Dedifferentiated amniotic fluid mesenchymal stem cell (primary cell): ENCODE measurements at regions not wholly inside any gene's neighbourhood (a gene's known extent, or its start where the extent isn't known, plus 50 kb on each side); places are given as distances from the start of the nearest gene placed in this dataset.
A peak's percentile ranks its signal among the peaks of the same experiment; 100 is the strongest.

Source experiments
- DNase-seq: peaks from one replicate; pipeline ENCODE4 v3.0.0-alpha.2; 2016; ENCODE audit errors: extremely low spot score

- no peak for DNase-seq
Measured at GRCh38 chr17:77307479-77308198, 166.9 kb downstream of the SEC14L1 start.

DNA sequence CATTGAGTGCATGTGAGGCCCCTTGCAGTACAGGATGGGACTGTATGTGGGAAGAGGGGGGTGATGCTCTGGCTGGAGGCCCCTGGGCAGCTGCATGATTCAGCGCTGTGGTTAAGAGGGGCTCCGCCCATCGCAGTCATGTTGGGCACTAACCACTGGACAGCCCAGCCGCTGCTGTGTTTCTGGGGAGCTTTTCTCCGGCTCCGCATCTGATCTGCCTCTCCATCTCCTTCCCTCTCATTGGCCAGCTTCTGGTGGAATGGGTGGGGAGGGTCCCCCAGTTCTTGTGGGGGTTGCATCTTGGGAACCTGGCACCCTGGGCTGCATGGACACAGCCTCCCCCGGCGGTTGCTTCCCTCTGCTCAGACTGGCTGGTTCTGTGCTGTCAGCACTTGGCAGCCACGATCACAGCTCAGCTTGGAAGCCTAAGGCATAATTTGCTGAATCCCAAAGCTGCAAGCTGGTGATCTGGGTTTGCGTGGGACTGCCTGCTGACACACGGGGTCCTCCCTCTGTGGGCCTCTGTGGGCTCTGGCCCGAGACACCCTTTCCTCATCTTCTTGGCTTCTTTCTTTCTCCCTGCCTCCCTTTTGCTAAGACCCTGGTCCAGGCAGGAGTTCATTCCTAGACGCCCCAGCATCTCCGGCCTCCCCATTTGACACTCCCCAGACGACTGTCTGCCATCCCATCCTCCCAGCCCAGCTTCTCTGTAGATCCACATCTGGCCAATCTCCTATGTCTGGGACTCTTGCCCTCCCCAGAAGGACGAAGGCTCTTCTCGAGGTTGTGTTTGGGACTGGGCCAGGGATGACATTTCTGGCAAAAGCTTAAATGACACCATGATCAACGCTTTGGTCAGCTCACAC is 168.3 kb downstream of the SEC14L1 start:
- DNase-seq, result peak; percentile 82

DNA sequence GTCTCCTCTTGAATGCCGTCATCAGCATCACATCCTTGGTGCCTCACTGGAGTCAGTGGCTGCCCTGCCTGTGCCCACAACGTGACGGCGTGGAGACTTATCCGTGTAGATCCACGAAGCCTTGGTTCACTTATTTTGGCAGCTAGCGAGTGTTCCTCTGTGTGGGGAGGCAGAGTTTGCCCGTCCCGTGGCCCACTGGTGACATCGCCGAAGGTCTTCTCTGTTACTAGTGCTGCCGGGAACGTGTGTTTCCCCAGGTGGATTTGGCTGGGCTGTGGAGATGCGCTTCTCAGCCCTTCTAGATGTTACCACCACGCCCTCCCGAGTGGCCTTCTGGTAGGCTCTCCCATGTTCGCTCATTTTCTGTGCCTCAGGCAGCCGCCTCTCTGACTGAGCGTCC is 169.6 kb downstream of the SEC14L1 start:
- no peak for DNase-seq

DNA sequence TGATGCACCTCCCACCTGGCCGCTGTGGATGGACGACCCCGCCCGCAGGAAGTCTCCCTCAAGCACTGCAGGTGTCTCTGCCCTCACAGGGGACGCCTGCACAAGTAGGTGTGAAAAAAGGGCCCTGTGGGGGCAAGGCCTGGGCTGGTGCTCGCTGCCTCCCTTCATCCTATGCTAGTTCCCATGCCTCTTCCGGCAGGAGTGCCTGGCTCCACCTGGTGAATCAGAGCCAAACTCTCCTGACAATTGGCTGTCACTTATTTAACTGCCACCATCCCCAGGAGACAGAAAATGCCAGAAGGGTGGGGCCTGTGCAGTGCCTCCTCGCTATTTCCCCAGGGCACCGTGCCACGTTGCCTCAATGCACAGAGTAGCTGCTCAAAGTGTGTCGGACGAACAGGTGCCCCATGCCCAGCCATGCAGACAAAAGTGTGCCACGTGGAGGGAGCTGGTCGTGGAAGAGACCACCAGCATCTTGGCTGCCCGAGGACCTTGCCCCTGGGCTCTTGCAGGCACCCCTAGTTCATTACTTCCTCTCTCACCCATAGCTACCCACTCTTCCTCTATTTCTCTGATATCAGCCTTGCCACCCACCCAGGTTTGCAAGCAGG is 170.7 kb downstream of the SEC14L1 start:
- DNase-seq, result no peak

DNA sequence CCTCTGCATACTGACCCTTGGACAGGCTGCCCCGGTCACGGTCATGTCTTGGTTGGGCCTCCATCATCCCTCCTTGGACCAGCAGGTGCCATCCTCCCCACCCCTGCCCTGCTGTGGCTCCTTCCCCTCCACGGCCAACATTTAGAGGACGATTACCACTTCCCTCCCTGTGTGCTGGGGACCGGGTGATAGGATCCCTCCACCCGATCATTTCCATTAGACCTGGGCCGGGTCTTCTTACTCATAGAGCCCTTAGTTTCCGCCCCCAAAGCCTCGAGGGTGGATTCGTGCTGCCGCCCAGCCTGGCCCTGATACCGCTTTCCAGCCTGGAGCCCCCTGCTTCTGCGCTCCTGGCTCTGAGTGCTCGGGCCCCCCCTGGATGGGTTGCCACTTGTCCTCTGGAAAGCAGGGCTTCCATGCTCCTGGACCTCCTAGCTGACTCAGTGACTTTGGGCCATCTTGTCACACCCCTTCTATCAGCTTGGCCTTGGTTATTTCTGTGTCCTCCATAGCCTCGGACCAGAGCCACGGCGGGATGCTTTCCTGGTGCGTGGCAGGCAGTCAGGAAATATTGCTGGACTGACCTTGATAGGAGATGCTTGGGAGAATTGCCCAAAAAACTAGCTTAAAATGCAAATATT is 171.4 kb downstream of the SEC14L1 start:
- DNase-seq, result no peak

DNA sequence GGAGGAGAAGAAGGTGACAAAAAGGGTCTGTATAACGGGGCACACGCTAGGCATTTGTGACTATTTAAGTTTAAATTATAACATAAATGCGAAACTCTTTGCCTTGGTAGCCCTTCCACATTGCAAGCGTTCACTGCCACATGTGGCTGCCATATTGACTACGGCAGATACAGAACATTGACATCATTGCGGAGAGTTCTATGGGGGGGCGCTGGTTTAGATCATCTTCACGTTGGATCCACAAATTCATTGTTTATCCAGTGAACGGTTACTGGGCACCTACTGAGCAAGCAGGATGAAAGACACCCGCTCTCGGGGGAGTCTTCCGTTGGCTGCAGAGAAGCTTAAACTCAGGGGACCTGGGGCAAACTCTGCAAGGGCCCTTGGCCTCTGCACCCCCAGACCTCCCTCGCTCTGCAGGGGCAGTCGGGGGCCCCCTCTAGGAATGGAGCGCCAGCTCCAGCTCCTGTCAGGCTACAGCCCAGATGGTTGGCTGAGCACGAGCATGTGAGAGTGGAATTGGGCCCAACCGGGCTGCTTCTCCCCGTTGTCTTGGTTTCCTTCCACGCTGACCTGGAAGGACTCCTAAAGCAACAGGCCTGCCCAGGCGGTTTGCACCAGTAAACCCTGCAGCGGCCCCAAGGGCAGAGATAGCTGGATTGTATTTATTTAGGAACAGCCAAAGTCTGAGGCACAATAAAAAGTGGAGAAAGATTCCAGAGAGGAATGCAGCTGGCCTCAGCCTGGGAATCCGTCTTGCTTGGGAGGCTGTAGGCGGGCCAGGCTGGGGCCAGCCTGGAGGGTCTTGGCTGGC is 172.2 kb downstream of the SEC14L1 start:
- DNase-seq, result peak; percentile 87

GRCh38 chr17:77313831-77314230 is 173.1 kb downstream of the SEC14L1 start:
- DNase-seq, result no peak

DNA sequence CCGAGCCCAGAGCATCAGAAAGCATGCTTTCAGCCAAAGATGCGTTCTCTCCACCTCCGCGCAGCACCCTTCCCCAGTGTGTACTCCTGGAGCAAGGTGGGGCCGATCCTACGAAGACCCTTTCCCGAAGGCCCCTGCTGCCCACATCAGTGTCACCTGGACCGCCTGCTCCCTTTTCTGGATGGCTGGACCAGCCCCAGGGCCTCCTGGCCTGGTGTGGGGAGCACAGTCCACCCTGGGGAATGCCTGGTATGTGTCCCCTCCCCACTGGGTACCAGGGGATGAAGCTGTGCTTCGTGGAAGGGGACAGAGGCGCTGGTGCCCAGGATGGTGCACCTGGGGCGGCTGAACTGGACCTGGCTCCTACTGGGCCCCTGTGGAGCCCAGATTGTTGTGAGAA is 173.8 kb downstream of the SEC14L1 start:
- DNase-seq, result no peak

DNA sequence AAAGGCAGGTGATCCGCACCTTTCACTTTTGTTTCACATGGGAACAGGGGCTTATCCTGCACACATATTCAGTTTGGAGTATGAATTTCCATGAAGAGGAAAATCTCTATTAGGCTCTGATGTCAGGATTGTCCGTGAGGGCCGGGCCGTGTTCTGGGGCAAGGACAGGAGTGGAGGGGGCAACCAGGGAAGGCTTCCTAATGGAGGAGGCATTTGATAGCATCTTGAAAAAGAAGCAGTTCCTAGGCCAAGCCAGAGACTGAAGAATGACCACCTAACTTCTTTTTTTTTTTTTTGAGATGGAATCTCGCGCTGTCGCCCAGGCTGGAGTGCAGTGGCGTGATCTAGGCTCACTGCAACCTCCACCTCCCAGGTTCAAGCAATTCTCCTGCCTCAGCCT is 174.2 kb downstream of the SEC14L1 start:
- DNase-seq, result no peak

GRCh38 chr17:77315551-77316190 is 174.9 kb downstream of the SEC14L1 start:
- no peak for DNase-seq

DNA sequence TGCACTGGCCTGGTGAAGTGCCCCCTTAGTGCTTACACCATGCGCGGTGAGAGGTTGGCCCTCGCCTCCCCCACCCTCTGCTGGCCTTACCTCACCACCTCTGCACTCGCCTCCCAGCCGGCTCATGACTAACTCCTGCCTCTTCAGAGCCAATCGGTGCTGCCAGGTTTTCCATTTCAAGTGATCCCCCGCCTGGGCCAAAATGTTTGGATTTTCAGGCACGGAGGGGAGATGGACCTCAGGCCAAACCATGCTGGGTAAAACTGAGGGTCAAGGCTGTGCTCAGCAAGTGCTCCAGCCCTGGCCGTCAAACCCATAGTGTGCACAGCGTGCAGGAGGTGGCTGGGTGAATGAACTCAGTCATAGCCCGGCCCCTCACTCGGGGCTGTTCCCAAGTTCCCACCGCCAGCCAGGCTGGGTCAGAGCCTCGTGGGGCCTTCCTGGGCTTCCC is 175.4 kb downstream of the SEC14L1 start:
- DNase-seq, result peak; percentile 17

GRCh38 chr17:77316651-77317050 is 175.9 kb downstream of the SEC14L1 start:
- no peak for DNase-seq

DNA sequence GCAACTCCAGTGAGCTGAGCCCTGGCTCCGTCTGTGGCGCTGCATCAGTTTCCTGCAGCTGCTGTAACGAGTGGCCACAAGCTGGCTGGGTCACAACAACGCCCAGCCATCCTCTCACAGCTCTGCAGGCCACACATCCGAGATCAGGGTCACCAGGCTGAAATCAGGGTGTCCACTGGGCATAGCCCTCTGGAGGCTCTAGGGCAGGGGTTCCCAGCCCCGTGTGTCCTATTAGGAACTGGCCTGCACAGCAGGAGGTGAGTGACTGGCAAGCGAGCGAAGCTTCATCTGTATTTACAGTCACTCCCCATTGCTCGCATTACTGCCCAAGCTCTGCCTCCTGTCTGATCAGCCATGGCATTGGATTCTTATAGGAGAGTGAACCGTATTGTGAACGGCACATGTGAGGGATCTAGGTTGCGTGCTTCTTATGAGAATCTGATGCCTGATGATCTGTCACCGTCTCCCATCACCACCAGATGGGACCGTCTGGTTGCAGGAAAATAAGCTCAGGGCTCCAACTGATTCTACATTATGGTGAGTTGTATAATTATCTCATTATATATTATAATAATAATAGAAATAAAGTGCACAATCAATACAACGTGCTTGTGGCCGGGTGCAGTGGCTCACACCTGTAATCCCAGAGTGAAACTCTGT is 176.5 kb downstream of the SEC14L1 start:
- DNase-seq, result no peak

GRCh38 chr17:77318021-77318420 is 177.3 kb downstream of the SEC14L1 start:
- DNase-seq, result no peak

DNA sequence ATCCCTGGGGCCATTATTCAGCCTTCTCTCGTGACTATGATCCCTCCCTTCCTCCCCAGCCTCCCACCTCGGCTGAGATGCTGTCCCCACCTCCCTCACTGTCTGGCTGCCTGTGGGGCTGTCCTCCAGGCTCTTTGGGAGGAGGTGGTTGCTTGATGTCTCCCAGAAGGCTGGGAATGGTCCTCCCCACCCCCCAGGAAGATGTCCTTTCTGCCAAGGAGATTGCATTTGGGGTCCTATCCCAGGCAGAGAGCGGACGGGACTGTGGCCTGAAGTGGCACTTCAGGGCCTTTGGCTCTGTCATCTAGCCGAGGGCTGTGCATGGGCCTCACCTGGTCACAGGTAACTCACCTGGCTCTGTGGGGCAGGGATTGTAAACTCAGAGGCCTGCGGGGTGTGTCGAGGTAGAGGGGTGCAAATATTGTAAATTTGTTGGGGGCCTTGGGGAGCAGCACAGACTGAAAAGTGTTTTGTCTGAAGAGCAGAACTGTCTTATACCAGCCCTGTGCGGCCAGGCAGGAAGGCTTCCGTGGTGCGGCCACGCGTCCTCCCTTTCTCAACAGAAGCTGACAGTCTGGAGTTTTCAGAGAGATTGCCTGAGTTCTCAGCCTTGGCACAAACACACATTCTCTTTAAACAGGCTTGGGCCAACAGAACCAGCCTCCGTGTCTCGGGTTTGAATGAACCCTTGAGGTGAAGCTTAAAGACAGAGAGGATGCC is 177.9 kb downstream of the SEC14L1 start:
- no peak for DNase-seq

DNA sequence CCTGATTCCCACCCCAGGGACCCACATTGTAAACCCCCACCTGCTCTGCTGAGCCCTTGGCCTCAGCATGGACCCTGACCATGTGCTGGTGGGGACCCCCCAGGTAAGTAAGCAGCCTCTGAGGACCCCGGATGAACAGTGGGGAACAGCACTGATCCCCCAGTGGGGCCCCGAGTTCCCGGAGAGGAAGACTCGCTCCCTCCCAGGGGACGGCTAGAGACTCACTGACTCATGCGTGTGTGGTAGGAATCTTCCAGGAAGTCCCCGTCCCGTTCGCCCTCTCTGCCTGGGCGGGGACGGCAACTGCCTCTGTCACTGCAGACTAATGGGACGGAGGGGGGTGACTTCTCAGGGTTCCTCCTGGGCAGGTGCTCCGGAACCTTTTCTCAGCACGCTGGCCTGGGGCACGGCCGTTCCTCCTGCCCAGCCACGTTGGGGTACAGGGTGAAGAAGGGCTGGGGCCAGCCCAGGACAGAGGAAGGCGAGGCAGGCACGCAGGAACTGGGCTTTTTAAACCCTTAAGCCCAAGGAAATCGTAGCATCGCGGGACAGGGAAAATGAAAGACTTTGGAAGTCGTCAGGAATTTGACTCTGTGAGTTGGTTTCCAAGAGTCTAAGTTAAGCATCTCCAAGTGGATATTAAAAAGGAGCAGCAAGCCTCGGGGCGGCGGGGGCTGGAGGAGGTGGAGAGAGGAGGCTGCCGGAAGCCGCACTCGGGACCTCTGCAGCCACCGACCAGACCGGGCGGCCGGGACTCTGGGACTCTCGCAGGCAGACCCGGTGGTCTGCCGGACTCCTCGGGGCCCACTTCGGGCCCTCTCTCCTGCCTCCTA is 178.7 kb downstream of the SEC14L1 start:
- DNase-seq, result peak; percentile 88

- no peak for DNase-seq
Measured at GRCh38 chr17:77320044-77320440, 179.3 kb downstream of the SEC14L1 start.

DNA sequence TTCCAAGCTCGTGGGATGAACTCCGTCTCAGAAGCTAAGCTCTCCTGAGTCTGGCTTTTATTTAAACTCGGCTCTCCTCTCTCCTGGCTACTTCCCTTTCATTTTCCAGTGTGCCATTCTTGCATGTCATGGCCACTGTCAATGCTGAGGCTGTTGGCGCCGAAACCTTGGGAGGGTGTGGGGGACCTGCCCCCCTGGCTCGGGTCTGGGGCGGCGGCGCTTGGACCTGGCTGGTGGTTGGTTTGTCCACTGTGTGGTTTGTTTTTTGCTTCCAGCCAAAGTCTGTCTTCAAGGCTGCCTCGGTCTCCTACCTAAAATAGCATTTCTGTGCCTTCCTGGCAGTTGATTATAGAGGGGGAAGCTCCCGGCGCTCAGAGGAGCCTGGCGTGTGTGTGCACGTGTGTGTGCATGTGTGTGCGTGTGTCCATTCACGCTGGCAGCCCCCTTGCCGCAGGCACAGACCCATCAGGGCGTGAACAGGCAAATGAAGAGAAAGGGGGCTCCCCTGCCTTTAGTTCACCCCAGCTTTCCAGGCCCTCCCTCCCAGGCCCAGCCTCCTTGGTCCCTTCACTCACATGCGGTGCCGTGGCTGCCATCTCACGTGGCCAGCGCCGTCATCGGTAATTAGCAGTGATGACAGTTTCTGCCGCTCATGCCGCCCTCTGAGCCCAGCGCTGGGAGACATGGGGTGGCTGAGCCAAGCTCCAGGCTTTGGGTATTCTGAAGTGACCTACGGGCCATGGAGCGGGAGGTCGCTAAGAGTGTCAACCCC is 179.9 kb downstream of the SEC14L1 start:
- peak; percentile 44 for DNase-seq
